Upper lobe of right lung (tissue), 1 donor: ENCODE measurements at regions not wholly inside any gene's neighbourhood (a gene's known extent, or its start where the extent isn't known, plus 50 kb on each side); places are given as distances from the start of the nearest gene placed in this dataset.

Experiments
- ATAC-seq: fragments of 200-7000 bp; cut with Tn5 transposase; one replicate; pipeline ENCODE4 v1.9.1; 2020; ENCODE audit warnings: mild to moderate bottlenecking, moderate library complexity
- DNase-seq: peaks from one replicate; pipeline ENCODE4 v3.0.0-alpha.2; 2020
- H3K27ac ChIP-seq: fragments of 200-600 bp; one replicate; pipeline ENCODE4 v1.8.0; 2022
- H3K27me3 ChIP-seq: fragments of 200-600 bp; one replicate; pipeline ENCODE4 v1.8.0; 2022; ENCODE audit warnings: mild to moderate bottlenecking
- H3K36me3 ChIP-seq: fragments of 200-600 bp; one replicate; pipeline ENCODE4 v1.8.0; 2022
- H3K4me1 ChIP-seq: fragments of 200-600 bp; one replicate; pipeline ENCODE4 v1.8.0; 2022
- H3K4me3 ChIP-seq: fragments of 200-600 bp; one replicate; pipeline ENCODE4 v1.8.0; 2022; ENCODE audit warnings: mild to moderate bottlenecking
- H3K9me3 ChIP-seq: fragments of 200-600 bp; one replicate; pipeline ENCODE4 v1.8.0; 2022
- CTCF ChIP-seq: fragments of 200-600 bp; IDR thresholded peaks from one replicate; pipeline ENCODE4 v1.8.0; 2022; ENCODE audit warnings: antibody characterized with exemption
- intact Hi-C: fragments of 100-400 bp; cut with DNase I; formaldehyde crosslinking; loops from one replicate; pipeline ENCODE4 v1.11.0; 2022
- donor health status: DM: no; HTN: yes; CAD: no; lungs with severe emphysema.

- Histone ChIP-seq H3K27me3 (peaks cover 15% of the 10 kb centered on the region), H3K36me3 (no peaks in the 10 kb centered on the region), H3K4me3 (no peak overlapping the region), H3K27ac (no peak overlapping the region), H3K9me3 (no peaks in the 10 kb centered on the region), H3K4me1 (peaks cover 13% of the 10 kb centered on the region)
- DNase-seq (no peak), ATAC-seq (no peak)
- no peak for TF ChIP-seq CTCF
- intact Hi-C loops = no loop called here
Observed at GRCh38 chr12:65598688-65599087, 225.6 kb upstream of the HMGA2 start.

- Histone ChIP-seq H3K9me3 (no peaks in the 10 kb centered on the region), H3K36me3 (no peaks in the 10 kb centered on the region), H3K27ac (no peak overlapping the region), H3K27me3 (peaks cover 15% of the 10 kb centered on the region), H3K4me3 (no peak overlapping the region), H3K4me1 (peaks cover 13% of the 10 kb centered on the region)
- ATAC-seq (no peak), DNase-seq (no peak)
- intact Hi-C loops = no loop called here
- no peak for TF ChIP-seq CTCF
Observed at GRCh38 chr12:65602253-65602609, 222.1 kb upstream of the HMGA2 start.

- peaks cover 13% of the 10 kb centered on the region for H3K4me1 ChIP-seq
- no peaks in the 10 kb centered on the region for H3K36me3 ChIP-seq
- peak; percentile 73 for TF ChIP-seq CTCF
- H3K4me3 ChIP-seq = no peak overlapping the region
- intact Hi-C loops = no loop called here
- DNase-seq = peak; percentile 80
- H3K27ac ChIP-seq = no peak overlapping the region
- no peaks in the 10 kb centered on the region for H3K9me3 ChIP-seq
- peak; percentile 95 for ATAC-seq
- peaks cover 15% of the 10 kb centered on the region for H3K27me3 ChIP-seq
Observed at GRCh38 chr12:65602610-65603295, 221.5 kb upstream of the HMGA2 start.

GRCh38 chr12:65603438-65604351, 220.6 kb upstream of the HMGA2 start:
- H3K9me3 ChIP-seq = no peaks in the 10 kb centered on the region
- H3K27ac ChIP-seq = no peak overlapping the region
- no peak for TF ChIP-seq CTCF
- peak; percentile 88 for ATAC-seq
- H3K4me1 ChIP-seq = peaks cover 13% of the 10 kb centered on the region
- DNase-seq = no peak
- H3K36me3 ChIP-seq = no peaks in the 10 kb centered on the region
- no peak overlapping the region for H3K4me3 ChIP-seq
- peaks cover 15% of the 10 kb centered on the region for H3K27me3 ChIP-seq
- intact Hi-C loops = no loop called here

- no peaks in the 10 kb centered on the region for H3K9me3 ChIP-seq
- ATAC-seq (no peak), DNase-seq (no peak)
- H3K27me3 ChIP-seq = peaks cover 5% of the 10 kb centered on the region
- no peak for TF ChIP-seq CTCF
- no peaks in the 10 kb centered on the region for H3K36me3 ChIP-seq
- H3K4me1 ChIP-seq = peaks cover 13% of the 10 kb centered on the region
- H3K27ac ChIP-seq = no peak overlapping the region
- intact Hi-C loops = no loop called here
- H3K4me3 ChIP-seq = no peak overlapping the region
Observed at GRCh38 chr12:65605019-65605418, 219.3 kb upstream of the HMGA2 start.
